Lower leg skin (tissue), 4 donors: ENCODE measurements at regions not wholly inside any gene's neighbourhood (a gene's known extent, or its start where the extent isn't known, plus 50 kb on each side); places are given as distances from the start of the nearest gene placed in this dataset.

Source experiments
- DNase-seq, 2 donors: peaks; one replicate each; pipeline ENCODE4 v3.0.0-alpha.2; 2019; ENCODE audit warnings: low spot score in 2 of 2
- H3K4me3 ChIP-seq: fragments of 200-600 bp; sonication (generic); 2 replicates; pipeline ENCODE4 v1.5.1; 2017; ENCODE audit warnings: mild to moderate bottlenecking, low read depth; ENCODE audit not compliant: poor library complexity, severe bottlenecking
- POLR2A ChIP-seq, 2 donors: fragments of 450-650 bp; IDR thresholded peaks; one replicate each; pipeline ENCODE4 v1.6.1; 2016 to 2017; ENCODE audit warnings: antibody characterized with exemption in 2 of 2, mild to moderate bottlenecking in 1 of 2, moderate library complexity in 1 of 2
- WGBS, 2 donors: methylation state at CpG; one replicate each; pipeline ENCODE4 v1.1.5; 2018; 5-methylcytosine and 5-hydroxymethylcytosine counted together
- intact Hi-C: fragments of 100-400 bp; cut with DNase I; formaldehyde crosslinking; loops from one replicate; pipeline ENCODE4 v1.15.0; 2023; ENCODE audit warnings: low total_unique reads
- TF ChIP-seq, protein P1 (sequence below), 3 donors: fragments of 450-650 bp; IDR thresholded peaks; one replicate each; pipeline ENCODE4 v1.5.1; 2016; ENCODE audit warnings: antibody characterized with exemption in 3 of 3, mild to moderate bottlenecking in 3 of 3, moderate library complexity in 2 of 3

DNA sequence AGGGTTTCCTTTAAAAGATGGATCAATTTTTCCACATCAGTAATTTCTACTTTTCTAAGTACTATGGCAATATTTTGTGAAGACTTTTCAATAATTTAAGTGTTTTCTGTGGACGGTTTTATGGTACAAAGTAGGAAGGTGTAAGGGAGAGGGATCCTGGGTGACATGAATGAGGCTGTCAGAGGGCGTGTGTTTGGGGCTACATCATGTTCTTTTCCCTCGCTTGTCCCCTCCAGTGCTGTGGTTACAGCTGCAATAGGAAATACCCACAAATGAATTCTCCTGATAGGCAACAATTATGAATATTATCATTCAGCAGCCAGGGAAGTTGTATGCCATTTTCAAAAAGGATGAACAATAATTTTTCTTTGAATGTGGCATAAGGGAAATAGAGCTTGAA lies 83.8 kb downstream of the CAVIN4 start:
- DNase-seq, result no peak
- intact Hi-C loops, result no loop called here
- 62 to 70% methylated on average over 3 of the region's 3 CpGs for WGBS, 2 donors
- no peak overlapping the region for H3K4me3 ChIP-seq
- no peak for TF ChIP-seq POLR2A (IDR thresholded peaks at IDR 0.05)
- TF ChIP-seq, protein P1, sequence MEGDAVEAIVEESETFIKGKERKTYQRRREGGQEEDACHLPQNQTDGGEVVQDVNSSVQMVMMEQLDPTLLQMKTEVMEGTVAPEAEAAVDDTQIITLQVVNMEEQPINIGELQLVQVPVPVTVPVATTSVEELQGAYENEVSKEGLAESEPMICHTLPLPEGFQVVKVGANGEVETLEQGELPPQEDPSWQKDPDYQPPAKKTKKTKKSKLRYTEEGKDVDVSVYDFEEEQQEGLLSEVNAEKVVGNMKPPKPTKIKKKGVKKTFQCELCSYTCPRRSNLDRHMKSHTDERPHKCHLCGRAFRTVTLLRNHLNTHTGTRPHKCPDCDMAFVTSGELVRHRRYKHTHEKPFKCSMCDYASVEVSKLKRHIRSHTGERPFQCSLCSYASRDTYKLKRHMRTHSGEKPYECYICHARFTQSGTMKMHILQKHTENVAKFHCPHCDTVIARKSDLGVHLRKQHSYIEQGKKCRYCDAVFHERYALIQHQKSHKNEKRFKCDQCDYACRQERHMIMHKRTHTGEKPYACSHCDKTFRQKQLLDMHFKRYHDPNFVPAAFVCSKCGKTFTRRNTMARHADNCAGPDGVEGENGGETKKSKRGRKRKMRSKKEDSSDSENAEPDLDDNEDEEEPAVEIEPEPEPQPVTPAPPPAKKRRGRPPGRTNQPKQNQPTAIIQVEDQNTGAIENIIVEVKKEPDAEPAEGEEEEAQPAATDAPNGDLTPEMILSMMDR (IDR thresholded peaks at IDR 0.05), result no peak

DNA sequence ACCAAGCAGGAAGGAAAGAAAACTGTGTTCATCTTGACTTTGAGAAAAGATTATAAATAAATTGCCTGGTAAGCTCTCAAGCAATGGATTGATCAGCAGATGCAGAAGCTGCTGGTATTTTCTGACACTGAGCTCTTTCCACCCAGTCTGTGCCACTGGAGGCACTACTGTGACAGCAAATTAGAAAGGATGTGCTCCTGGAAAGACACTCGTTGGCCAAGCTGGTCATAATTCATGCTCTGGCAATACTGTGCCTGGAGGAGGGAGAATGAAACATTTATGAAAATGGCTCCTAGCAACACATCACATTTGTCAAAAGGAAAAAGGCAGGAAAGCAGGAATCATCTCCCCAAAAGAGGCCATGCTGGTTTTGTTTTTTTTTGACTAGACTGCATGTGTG lies 84.2 kb downstream of the CAVIN4 start:
- no peak overlapping the region for H3K4me3 ChIP-seq
- DNase-seq, result no peak
- TF ChIP-seq, protein P1 (IDR thresholded peaks at IDR 0.05), result no peak
- no peak for TF ChIP-seq POLR2A (IDR thresholded peaks at IDR 0.05)
- 9 to 15% methylated on average over 1 of the region's 1 CpG for WGBS, 2 donors
- intact Hi-C loops, result no loop called here

DNA sequence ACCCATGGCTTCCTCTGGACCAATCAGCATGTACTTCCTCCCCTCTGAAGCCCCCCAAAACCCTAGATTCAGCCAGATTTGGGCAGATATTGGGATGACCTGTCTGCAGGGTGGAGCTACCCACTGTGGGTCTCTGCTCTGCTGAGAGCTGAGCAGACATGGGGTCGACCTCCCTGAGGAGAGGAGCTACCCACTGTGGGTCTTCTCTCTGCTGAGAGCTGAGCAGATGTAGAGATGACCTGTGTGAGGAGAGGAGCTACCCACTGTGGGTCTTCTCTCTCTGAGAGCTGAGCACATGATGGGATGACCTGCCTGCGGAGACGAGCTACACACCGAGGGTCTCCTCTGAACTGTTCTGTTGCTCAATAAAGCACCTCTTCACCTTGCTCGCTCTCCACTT lies 89.6 kb downstream of the CAVIN4 start:
- H3K4me3 ChIP-seq, result no peak overlapping the region
- whole genome bisulfite sequencing, 2 donors, result 73 to 79% methylated on average over 5 of the region's 5 CpGs
- intact Hi-C loops, result no loop called here

DNA sequence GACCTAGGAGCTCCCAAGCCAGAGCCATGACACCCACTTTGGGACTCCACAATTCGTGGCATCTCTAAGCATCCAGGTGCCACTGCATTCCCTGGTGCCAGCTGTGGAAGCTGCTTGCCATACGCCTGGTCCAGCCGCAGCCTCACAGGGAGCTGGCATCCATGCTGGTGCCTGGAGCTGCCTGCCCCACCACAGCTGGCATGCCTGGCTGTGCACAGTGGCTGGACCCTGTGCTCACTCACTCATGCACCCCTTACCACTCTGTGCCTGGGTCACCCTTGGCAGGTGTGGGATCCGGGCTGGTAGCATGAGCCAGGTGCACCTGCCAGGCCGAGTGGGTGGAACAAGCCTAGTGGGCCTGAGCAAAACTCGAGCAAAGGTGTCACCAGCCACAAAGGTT lies 90.1 kb downstream of the CAVIN4 start:
- 60 to 73% methylated on average over 3 to 6 of the region's 6 CpGs for WGBS, 2 donors
- H3K4me3 ChIP-seq, result no peak overlapping the region
- intact Hi-C loops, result no loop called here
- no peak for DNase-seq
- no peak for TF ChIP-seq POLR2A (IDR thresholded peaks at IDR 0.05)
- TF ChIP-seq, protein P1 (IDR thresholded peaks at IDR 0.05), result no peak

More for the DNA sequence above, 89.6 kb downstream of the CAVIN4 start:
- no peak for DNase-seq
- no peak for TF ChIP-seq POLR2A (IDR thresholded peaks at IDR 0.05)
- TF ChIP-seq, protein P1 (IDR thresholded peaks at IDR 0.05), result no peak

DNA sequence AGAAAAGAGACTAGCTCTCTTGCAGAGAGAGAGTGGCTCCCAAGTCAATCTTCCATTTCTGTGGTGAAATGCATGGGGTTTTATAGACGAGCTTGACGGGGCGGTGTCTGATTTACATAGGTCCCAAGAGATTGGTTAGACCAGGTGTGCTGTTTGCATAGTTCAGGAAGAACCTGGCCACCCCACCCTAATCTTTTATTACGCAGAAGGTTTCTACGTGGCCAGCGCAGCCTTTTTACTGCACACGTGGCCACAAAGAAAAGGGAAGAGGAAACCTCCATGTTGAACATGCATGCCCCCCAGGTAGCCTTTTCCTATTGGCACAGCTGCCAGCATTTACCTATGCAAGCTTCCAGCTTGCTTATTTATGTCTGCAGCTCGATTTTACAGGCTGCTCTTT lies 92.1 kb downstream of the CAVIN4 start:
- intact Hi-C loops, result no loop called here
- TF ChIP-seq, protein P1 (IDR thresholded peaks at IDR 0.05), result no peak
- no peak for TF ChIP-seq POLR2A (IDR thresholded peaks at IDR 0.05)
- DNase-seq, result no peak
- WGBS, 2 donors, result 61 to 68% methylated on average over 8 of the region's 8 CpGs
- no peak overlapping the region for H3K4me3 ChIP-seq

DNA sequence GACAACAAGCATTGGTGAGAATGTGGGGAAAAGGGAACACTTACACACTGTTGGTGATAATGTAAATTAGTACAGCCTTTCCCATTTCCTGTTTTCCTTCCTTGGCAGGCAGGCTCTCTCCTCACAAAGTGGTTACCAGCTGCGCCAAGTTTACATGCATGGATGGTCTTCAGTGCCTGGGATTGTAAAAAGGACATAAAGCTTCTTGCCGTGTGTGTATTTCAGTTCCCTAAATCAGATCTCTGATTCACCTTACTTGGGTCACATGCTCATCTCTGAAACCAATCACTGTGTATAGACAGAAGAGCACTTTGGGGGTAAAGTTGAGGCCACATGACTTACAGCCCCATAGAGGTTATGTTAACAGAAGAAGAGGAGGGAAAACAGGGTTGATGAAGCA lies 92.8 kb downstream of the CAVIN4 start:
- no peak for DNase-seq
- H3K4me3 ChIP-seq, result no peak overlapping the region
- TF ChIP-seq POLR2A (IDR thresholded peaks at IDR 0.05), result no peak
- intact Hi-C loops, result no loop called here
- 53 to 56% methylated on average over 2 of the region's 2 CpGs for WGBS, 2 donors
